Liver (tissue), 3 donors: ENCODE measurements at regions not wholly inside any gene's neighbourhood (a gene's known extent, or its start where the extent isn't known, plus 50 kb on each side); places are given as distances from the start of the nearest gene placed in this dataset.

Experiments used
- GABPA ChIP-seq, 2 donors: IDR thresholded peaks in 1 of 2; conservative IDR thresholded peaks in 1 of 2; 2 replicates each; pipeline ENCODE4 v1.6.1; 2016; ENCODE audit warnings: antibody characterized with exemption in 2 of 2, mild to moderate bottlenecking in 1 of 2, moderate library complexity in 1 of 2
- JUND ChIP-seq, 2 donors: IDR thresholded peaks; 2 replicates each; pipeline ENCODE4 v1.6.1; 2016; ENCODE audit warnings: antibody characterized with exemption in 2 of 2
- NR2F2 ChIP-seq: IDR thresholded peaks from 2 replicates; pipeline ENCODE4 v1.6.1; 2016; ENCODE audit warnings: antibody characterized with exemption
- SP1 ChIP-seq: IDR thresholded peaks from 2 replicates; pipeline ENCODE4 v1.6.1; 2018; ENCODE audit warnings: antibody characterized with exemption, mild to moderate bottlenecking
- TF ChIP-seq, protein P1 (sequence below): fragments of 150-350 bp; IDR thresholded peaks from 2 replicates; pipeline ENCODE4 v1.5.1; 2017; ENCODE audit warnings: improper control_type of control experiment, low read depth, low read length; ENCODE audit not compliant: missing input control
- TF ChIP-seq, protein P2 (sequence below): IDR thresholded peaks from 2 replicates; pipeline ENCODE4 v1.6.1; 2016; ENCODE audit warnings: antibody characterized with exemption
- donor health status: healthy.
- donor health status: healthy.

GRCh38 chr10:111545861-111546605 lies 469.2 kb downstream of the ADRA2A start:
- TF ChIP-seq, protein P1, sequence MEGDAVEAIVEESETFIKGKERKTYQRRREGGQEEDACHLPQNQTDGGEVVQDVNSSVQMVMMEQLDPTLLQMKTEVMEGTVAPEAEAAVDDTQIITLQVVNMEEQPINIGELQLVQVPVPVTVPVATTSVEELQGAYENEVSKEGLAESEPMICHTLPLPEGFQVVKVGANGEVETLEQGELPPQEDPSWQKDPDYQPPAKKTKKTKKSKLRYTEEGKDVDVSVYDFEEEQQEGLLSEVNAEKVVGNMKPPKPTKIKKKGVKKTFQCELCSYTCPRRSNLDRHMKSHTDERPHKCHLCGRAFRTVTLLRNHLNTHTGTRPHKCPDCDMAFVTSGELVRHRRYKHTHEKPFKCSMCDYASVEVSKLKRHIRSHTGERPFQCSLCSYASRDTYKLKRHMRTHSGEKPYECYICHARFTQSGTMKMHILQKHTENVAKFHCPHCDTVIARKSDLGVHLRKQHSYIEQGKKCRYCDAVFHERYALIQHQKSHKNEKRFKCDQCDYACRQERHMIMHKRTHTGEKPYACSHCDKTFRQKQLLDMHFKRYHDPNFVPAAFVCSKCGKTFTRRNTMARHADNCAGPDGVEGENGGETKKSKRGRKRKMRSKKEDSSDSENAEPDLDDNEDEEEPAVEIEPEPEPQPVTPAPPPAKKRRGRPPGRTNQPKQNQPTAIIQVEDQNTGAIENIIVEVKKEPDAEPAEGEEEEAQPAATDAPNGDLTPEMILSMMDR = no peak
- no peak for TF ChIP-seq NR2F2
- TF ChIP-seq GABPA (IDR thresholded peaks at IDR 0.05 in 1 of 2, conservative IDR thresholded peaks at IDR 0.05 in 1 of 2) = no peak
- TF ChIP-seq, protein P2, sequence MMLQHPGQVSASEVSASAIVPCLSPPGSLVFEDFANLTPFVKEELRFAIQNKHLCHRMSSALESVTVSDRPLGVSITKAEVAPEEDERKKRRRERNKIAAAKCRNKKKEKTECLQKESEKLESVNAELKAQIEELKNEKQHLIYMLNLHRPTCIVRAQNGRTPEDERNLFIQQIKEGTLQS = no peak
- no peak for TF ChIP-seq JUND (IDR thresholded peaks at IDR 0.05)
- no peak for TF ChIP-seq SP1
